Activated naive CD4-positive, alpha-beta T cell (primary cell): ENCODE measurements at regions not wholly inside any gene's neighbourhood (a gene's known extent, or its start where the extent isn't known, plus 50 kb on each side); places are given as distances from the start of the nearest gene placed in this dataset.
"Not testable (repeated sequence)": the region's sequence is repeated elsewhere in the genome, so short reads cannot be mapped to it uniquely, and the experiment has no call there.

Source experiments
- DNase-seq, 4 experiments: peaks; one replicate each; lab custom pipeline; 2025; lab: John Stamatoyannopoulos, UW

DNA sequence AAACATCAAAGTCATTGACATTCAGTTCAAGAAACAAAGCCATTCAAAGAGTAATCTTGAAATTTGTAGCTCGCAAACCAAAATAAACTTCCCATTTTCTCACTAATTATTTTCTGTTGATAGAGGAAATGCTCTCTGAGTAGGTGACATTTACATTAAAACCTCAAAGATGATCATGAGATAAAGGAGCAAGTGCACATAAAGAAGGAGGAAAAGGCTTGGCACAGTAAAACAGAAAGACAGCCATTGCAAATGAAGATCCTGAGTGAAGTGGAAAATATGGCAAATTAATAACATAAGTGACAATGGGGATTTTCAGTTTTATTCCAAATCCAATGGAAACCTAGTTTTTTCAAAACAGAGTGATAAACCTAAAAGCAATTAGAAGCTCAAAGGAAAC, 2320.8 kb downstream of the ARAP2 start:
- DNase-seq, result no peak

DNA sequence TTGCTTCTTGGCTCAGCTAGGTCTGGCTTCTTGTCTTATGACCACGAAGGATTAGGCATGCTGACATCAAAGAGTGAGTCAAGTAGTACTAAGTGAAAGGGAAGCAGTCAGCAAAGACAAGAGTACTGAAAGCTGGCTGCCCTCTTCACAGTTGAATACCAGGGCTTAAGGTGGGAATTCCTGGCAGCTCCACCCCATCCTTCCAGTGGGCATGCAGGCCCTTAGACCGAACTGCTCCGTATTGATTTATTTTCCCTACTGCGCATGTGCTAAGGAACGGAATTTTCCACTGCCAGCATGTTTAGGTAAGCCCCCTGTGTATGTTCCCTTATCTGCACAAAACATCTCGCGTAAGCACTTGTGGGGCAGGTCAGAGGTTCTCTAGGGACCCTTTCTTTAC, 2320.1 kb downstream of the ARAP2 start:
- DNase-seq, result no peak

- no peak for DNase-seq
These were observed 2319.5 kb downstream of the ARAP2 start for GRCh38 chr4:33924811-33925210.

DNA sequence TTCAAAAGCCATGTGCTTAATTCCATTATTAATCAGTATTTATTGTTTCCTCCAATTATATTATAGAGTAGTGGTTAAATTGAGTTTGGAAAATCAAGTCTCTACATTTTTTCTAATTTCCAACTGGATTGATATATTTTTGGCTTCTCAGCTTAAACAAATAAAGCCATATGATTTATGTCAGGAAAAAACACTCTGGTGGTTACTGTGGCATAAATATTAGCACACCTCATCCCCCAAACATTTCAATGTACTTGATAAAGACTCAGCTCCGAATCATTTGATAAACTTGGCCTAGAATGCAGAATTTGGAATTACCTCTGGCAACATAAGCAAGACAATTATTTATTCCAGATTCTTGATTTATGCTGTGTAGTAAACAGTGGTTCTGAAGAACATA, 2313.8 kb downstream of the ARAP2 start:
- no peak for DNase-seq

DNA sequence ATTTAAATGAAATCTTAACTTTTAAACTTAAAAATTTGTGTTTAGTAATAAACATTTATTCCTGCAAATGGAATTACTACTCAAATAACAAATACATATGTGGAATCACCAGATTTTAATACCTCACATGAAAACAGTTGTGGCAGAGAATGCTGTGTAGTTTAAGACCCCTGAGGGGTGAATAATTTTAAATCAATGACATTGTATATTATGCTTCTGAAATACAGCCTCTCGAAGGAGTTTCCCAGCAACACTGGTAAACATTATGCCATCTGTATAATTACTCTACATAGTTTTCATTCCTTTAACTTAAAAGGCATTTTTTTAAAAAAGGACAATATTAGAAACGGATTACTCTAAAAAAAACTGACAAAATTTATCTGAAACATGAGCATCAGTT, 2313.3 kb downstream of the ARAP2 start:
- no peak for DNase-seq

DNA sequence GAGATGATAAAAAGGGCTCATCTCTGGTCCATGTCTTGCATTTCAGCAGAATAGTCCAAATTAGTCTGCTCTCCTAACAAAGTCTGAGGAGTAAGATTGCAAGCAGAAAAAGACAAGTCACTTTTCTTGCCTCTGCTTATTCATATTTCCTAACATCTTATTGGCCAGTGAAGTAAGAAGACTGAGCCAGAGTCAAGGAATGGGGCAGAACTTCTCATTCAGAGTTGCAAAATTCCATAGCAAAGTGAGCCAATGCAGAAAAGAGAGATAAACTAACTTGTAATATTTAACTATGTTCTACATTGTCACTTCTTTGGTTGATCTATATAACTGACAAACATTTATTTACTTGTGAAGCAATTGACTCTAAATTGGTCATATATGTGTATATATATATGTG, 2304.0 kb downstream of the ARAP2 start:
- DNase-seq, result no peak

GRCh38 chr4:33941854-33942253, 2302.5 kb downstream of the ARAP2 start:
- DNase-seq, result no peak

DNA sequence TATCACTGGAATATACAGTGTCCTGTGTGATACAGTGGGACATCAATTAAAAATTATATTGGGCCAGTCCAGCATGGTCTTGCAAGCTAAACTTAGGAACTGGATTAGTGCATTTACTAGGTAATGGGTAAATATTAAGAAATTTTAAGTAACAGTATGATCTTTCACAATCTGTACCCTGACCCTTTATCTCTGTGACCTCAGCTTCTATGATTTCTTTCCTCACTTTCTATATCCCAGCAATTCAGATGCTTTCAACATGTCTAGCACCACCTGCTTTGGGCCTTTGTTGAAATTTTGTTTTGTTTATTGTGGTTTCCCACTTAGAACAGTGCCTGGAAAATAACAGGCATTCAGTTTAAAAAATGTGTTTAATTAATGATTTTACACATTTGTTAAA, 2295.4 kb downstream of the ARAP2 start:
- DNase-seq, result no peak

DNA sequence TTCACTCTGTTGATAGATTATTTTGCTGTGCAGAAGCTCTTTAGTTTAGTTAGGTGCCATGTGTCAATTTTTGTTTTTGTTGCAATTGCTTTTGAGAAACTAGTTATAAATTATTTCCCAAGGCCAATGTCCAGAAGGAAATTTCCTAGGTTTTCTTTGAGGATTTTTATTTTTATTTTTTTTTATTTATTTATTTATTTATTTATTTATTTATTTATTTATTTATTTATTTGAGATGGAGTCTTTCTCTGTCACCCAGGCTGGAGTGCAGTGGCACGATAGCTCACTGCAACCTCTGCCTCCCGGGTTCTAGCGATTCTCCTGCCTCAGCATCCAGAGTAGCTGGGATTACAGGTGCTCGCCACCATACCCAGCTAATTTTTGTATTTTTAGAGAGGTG, 2290.5 kb downstream of the ARAP2 start:
- not testable (repeated sequence) for DNase-seq

GRCh38 chr4:33954759-33955158, 2289.6 kb downstream of the ARAP2 start:
- no peak for DNase-seq

DNA sequence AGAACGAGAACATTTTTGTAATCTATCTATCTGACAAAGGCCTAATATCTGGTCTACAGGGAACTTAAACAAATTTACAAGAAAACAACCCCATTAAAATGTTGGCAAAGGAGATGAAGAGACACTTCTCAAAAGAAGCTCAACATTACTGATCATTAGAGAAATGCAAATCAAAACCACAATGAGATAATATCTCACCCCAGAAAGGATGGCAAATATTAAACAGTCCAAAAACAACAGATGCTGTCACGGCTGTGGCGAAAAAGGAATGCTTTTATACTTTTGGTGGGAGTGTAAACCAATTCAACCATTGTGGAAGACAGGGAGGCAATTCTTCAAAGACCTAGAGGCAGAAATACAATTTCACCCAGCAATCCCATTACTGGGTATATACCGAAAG, 2284.8 kb downstream of the ARAP2 start:
- no peak for DNase-seq

GRCh38 chr4:33961761-33962160, 2282.6 kb downstream of the ARAP2 start:
- DNase-seq, result no peak

DNA sequence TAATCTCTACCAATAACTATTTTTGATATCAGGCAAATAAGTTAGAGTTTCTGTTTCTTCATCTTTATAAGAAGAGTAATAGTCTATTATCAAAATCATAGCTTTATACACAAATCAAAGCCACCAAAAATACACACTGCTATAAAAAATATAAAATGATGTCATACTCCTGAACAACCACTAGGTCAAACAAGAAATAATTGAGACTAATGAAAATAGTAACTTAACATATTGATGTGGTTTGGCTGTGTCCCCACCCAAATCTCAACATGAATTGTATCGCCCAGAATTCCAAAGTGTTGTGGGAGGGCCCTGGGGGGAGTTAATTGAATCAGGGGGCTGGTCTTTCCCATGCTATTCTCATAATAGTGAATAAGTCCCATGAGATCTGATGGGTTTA, 2277.5 kb downstream of the ARAP2 start:
- DNase-seq, result no peak

DNA sequence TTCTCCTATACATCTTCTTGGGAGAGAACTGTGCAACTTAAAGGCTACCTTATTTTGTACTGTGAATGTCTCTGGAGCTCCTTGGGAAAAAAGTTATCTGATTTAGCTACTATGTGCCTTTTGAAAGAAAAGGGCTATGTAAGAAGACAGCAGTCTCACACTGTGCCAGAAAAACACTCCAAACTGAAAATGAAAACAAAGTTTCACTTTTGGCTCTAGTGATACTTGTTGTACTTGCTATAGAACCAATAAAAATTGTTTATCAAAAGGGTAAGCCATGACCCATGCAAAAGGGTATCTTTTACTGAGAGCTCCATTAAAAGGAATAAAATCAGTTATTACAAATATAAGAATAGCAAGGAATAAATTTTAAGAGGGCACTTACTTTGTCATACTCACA, 2270.0 kb downstream of the ARAP2 start:
- no peak for DNase-seq

- no peak for DNase-seq
These were observed 2268.3 kb downstream of the ARAP2 start for GRCh38 chr4:33975995-33976394.

DNA sequence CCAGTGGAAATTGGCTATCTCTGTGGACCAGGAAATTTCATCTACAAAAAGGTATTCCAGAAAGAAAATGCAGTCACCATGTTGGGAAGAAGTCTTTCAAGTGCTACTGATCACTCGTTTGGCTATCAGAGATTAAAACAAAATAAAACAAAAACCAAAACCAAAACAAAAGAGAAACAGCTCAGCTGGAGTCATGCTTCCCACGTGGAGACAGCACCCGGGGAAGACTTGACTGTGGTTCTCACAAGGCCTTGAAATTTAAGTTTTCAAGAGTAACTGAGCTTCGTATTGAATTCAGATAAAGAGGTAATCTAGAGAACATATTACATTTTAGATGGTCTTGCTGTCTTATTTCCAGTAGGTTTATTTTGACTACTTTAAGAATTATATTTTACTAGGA, 2264.5 kb downstream of the ARAP2 start:
- DNase-seq, result not testable (repeated sequence)

DNA sequence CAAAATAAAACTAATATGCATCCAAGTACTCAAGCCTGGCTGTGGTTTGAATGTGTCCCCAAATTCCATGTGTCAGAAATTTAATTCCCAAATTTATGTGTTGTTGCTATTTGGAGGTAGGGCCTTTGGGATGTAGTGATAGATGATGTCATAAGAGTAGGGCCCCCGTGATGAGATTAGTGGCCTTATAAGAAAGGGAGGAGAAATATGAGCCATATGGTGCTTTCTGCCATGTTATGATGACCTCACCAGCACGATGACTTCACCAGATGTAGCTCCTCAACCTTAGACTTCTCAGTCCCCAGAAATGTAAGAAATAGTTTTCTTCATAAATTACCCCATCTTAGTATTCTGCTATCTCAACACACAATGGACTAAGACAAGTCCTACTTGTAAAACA, 2264.0 kb downstream of the ARAP2 start:
- no peak for DNase-seq

DNA sequence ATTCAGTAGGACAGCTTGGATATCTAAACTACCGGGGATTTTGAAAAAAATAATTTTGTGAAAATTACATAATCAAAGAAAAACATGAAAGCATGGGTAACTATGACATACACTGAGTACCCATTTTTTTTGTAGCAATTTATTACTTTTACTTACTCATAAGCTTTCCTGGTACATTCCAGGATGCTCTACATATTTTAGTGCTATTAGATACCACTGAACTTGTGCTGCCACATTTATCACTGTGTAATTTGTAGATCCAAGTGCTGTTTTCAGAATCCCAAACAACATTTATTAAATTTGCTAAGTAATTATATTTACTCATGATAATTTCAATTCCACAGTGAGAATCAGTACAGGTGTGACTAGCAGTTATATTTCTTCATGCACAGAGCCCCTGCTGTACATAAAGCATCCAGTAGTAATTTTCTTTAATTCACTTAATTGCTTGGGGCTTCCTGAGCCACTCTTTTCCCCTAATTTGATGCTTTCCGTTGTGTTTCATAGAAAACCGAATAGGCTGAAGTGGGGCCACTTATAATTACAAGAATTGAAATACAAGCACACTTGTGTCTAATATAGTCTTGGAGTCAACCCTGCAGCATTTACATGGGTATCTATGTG, 2254.4 kb downstream of the ARAP2 start:
- no peak for DNase-seq

- no peak for DNase-seq
These were observed 2248.1 kb downstream of the ARAP2 start for GRCh38 chr4:33996075-33996718.

DNA sequence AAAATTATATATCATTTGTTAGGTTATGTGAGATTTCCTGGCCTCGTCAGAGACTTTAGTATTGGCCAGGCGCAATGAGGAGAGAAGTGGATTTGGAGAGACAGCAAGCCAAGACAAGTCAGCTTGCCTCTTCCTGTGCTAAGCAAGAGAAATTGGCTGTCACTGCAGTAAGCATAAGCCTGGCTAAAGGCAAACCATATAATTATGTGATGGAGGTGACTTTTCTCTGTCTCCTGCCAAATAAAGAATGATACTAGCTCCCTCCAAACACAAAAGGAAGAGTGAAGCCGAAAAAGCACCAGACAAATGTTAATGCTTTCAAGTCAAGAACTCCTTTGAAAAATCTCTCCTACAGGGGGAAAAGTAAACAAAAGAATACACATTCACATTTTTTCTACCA, 2246.0 kb downstream of the ARAP2 start:
- DNase-seq, result no peak

DNA sequence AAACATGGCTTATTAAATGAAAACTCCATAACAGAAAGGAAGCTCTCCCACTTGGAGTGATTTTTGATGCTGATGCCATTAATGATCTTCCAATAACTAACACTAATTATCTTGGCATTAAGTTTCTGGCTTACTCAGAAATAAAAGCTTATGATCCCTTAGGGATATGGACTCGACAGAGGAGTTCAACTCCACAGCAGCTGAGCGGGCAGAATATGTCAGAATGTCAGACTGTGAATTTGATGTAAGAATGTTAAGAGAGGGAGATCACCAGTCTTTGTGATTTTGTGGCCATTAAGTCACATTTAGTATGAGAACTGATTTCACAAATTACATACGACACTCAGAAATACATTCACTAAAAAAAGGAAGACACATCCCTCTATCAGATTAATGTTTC, 2244.0 kb downstream of the ARAP2 start:
- DNase-seq, result no peak

DNA sequence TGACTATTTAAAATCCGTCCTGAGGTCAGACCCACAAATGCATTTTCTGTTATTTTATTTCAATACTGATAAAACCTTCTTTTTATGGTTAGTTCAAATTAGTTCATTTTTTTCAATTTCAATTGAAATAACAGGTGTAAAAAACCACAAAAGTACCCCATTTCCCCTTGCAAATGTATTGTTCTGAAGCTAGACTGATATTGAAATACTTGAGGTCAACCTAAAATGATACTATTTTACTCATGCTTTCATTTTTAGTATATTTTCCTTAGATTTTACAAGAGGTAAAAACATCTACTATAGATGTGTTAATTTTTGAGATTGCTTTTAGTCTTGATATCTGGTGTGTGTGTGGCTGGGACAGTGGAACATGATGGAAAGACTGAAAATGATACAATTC, 2237.8 kb downstream of the ARAP2 start:
- DNase-seq, result not testable (repeated sequence)

GRCh38 chr4:34009951-34010350, 2234.4 kb downstream of the ARAP2 start:
- DNase-seq, result no peak
